Natural killer cell (primary cell): ENCODE measurements at regions not wholly inside any gene's neighbourhood (a gene's known extent, or its start where the extent isn't known, plus 50 kb on each side); places are given as distances from the start of the nearest gene placed in this dataset.

ENCODE experiments used
- ATAC-seq, 3 donors: fragments of 150-1000 bp in 2 of 3; fragments of 200-7000 bp in 1 of 3; cut with Tn5 transposase; 1 replicate in 1 of 3; 2 replicates in 2 of 3; pipeline ENCODE4 v1.10.0; 2021; ENCODE audit warnings: mild to moderate bottlenecking in 2 of 3, moderate library complexity in 2 of 3
- DNase-seq, 2 donors: peaks; one replicate each; pipeline versions ENCODE4 v3.0.0 to v3.0.0-alpha.2; 2013 to 2021; ENCODE audit warnings: mixed read lengths in 1 of 2
- H3K27ac ChIP-seq: one replicate; pipeline ENCODE4 v1.5.1; 2013; ENCODE audit warnings: mild to moderate bottlenecking, low read length
- H3K27me3 ChIP-seq: one replicate; pipeline ENCODE4 v1.6.1; 2013; ENCODE audit warnings: low read length; ENCODE audit not compliant: control insufficient read depth, insufficient read depth
- H3K36me3 ChIP-seq: one replicate; pipeline ENCODE4 v1.6.1; 2013; ENCODE audit warnings: low read length; ENCODE audit not compliant: control insufficient read depth, insufficient read depth
- H3K4me1 ChIP-seq: one replicate; pipeline ENCODE4 v1.6.1; 2013; ENCODE audit warnings: low read length; ENCODE audit not compliant: control insufficient read depth, insufficient read depth
- H3K4me3 ChIP-seq: one replicate; pipeline ENCODE4 v1.5.1; 2013; ENCODE audit warnings: low read length
- H3K9me3 ChIP-seq: one replicate; pipeline ENCODE4 v1.6.1; 2013; ENCODE audit warnings: low read length; ENCODE audit not compliant: control insufficient read depth, insufficient read depth
- H3K27ac Mint-ChIP-seq, 2 donors: one replicate each; pipeline ENCODE4 v1.8.0; 2022; ENCODE audit warnings: mild to moderate bottlenecking in 2 of 2, mixed read lengths in 2 of 2, moderate library complexity in 1 of 2
- H3K27me3 Mint-ChIP-seq, 2 donors: one replicate each; pipeline ENCODE4 v1.8.0; 2022; ENCODE audit warnings: low read depth in 2 of 2, mixed read lengths in 2 of 2
- H3K36me3 Mint-ChIP-seq: one replicate; pipeline ENCODE4 v1.8.0; 2022; ENCODE audit warnings: mixed read lengths
- H3K4me1 Mint-ChIP-seq, 2 donors: one replicate each; pipeline ENCODE4 v1.8.0; 2022; ENCODE audit warnings: mixed read lengths in 2 of 2
- H3K4me3 Mint-ChIP-seq: one replicate; pipeline ENCODE4 v1.8.0; 2022; ENCODE audit warnings: mild to moderate bottlenecking, moderate library complexity, mixed read lengths
- H3K9me3 Mint-ChIP-seq, 2 donors: one replicate each; pipeline ENCODE4 v1.8.0; 2022; ENCODE audit warnings: mixed read lengths in 2 of 2
- WGBS: methylation state at CpG from one replicate; pipeline ENCODE4 v1.1.7; 2013; ENCODE audit warnings: missing lambda C conversion rate; ENCODE audit not compliant: insufficient coverage; 5-methylcytosine and 5-hydroxymethylcytosine counted together
- intact Hi-C: fragments of 100-400 bp; cut with micrococcal nuclease; formaldehyde crosslinking; loops from one replicate; pipeline ENCODE4 v1.14.2; 2022
- TF ChIP-seq, protein P1 (sequence below): fragments of 200-600 bp; IDR thresholded peaks from one replicate; pipeline ENCODE4 v1.8.0; 2022; ENCODE audit warnings: antibody characterized with exemption

DNA sequence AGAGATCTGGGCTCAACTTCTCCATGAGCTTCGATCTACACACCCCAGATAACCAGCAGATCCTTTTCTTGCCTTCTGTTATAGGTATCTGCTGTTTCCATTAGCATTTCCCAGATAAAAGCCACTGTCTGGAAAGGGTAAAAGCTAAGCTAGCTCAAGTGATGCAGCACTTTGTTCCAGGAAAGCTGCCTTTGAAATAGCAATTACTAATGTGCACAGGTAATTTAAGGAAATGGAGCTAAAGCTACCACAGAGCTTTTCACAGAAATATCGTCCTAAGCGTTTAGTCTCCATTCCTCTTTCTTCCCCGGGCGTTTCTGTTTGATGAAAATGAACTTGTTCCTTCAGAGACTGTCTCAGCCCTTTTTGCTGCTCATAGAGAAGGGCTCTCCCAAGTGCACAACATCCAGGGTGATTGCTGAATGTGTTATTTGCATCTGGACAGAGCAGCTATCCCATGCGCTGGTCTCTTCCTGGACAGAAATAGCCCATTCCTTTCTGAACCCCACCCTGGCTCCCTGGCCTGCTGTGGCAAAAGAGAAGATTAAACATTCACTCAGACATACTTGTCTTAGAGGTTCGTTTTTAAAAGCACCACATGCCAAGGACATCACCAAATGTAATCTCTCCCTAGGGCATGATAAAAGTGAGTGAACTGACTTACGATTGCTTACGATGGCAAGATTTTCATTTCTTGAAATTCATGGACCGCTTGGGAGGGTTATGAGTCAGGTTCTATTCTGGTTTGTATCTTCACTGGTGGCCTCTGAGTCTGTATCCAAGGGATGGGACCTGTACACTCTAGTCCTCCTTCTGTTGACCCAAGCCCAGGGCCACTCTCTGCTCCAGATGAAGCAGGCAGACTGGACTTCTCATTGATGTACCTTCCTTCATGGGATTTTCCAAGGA, 429.1 kb upstream of the CDH4 start:
- Mint-ChIP-seq H3K9me3 (no peaks in the 10 kb centered on the region), H3K27me3 (peaks cover 7 to 31% of the 10 kb centered on the region in 2 donors), H3K4me1 (no peaks in the 10 kb centered on the region), H3K4me3 (no peak overlapping the region), H3K27ac (no peak overlapping the region), H3K36me3 (no peaks in the 10 kb centered on the region)
- Histone ChIP-seq H3K4me1 (no peaks in the 10 kb centered on the region), H3K27ac (no peak overlapping the region), H3K36me3 (no peaks in the 10 kb centered on the region), H3K4me3 (no peak overlapping the region), H3K9me3 (no peaks in the 10 kb centered on the region), H3K27me3 (no peaks in the 10 kb centered on the region)
- DNase-seq, result no peak
- intact Hi-C loops, result no loop called here
- no peak for ATAC-seq
- TF ChIP-seq, protein P1, sequence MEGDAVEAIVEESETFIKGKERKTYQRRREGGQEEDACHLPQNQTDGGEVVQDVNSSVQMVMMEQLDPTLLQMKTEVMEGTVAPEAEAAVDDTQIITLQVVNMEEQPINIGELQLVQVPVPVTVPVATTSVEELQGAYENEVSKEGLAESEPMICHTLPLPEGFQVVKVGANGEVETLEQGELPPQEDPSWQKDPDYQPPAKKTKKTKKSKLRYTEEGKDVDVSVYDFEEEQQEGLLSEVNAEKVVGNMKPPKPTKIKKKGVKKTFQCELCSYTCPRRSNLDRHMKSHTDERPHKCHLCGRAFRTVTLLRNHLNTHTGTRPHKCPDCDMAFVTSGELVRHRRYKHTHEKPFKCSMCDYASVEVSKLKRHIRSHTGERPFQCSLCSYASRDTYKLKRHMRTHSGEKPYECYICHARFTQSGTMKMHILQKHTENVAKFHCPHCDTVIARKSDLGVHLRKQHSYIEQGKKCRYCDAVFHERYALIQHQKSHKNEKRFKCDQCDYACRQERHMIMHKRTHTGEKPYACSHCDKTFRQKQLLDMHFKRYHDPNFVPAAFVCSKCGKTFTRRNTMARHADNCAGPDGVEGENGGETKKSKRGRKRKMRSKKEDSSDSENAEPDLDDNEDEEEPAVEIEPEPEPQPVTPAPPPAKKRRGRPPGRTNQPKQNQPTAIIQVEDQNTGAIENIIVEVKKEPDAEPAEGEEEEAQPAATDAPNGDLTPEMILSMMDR, result no peak
- WGBS, result 80% methylated on average over 8 of the region's 10 CpGs

- peaks cover 13 to 24% of the 10 kb centered on the region in 2 donors for H3K27me3 Mint-ChIP-seq
- TF ChIP-seq, protein P1, result no peak
- H3K4me3 Mint-ChIP-seq, result no peak overlapping the region
- Histone ChIP-seq H3K9me3 (no peaks in the 10 kb centered on the region), H3K27ac (no peak overlapping the region), H3K4me3 (no peak overlapping the region), H3K4me1 (no peaks in the 10 kb centered on the region), H3K36me3 (no peaks in the 10 kb centered on the region), H3K27me3 (no peaks in the 10 kb centered on the region)
- intact Hi-C loops, result no loop called here
- H3K27ac Mint-ChIP-seq, result no peak overlapping the region
- no peaks in the 10 kb centered on the region for H3K9me3 Mint-ChIP-seq
- no peaks in the 10 kb centered on the region for H3K36me3 Mint-ChIP-seq
- ATAC-seq (peak in 2 of 3 donors; percentile 32 to 47), DNase-seq (no peak)
- H3K4me1 Mint-ChIP-seq, result no peaks in the 10 kb centered on the region
- WGBS, result 51% methylated on average over 2 of the region's 2 CpGs
These were observed 416.2 kb upstream of the CDH4 start for GRCh38 chr20:60835876-60836275.

DNA sequence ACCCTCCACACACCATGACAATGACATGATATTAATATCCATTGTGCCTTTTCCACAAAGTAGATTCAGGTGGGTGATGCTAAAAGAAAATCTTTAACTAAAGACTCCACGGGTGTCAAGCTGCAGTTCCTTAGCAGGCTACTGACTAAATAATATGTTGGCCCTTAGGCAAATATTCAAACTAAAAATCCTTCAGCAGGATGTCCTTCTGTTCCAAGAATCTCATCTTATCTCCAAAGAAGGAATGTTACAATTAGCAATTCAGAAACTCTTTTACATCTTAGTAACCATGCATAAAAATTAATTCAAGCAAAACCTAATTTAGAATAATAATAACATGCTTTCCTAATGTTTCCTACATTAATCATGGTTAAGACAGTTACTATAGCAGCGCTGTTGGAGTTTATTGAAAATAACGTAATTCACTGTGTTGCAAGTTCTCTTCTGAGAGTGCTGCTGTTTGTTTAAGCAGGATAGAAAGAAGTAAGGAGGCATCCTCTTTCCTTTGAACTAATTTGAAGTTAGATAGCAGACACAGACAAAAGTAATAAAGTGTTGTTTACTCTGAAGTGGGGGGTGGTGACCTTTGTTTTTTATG, 414.8 kb upstream of the CDH4 start:
- Mint-ChIP-seq H3K27ac (no peak overlapping the region), H3K9me3 (no peaks in the 10 kb centered on the region), H3K4me3 (no peak overlapping the region), H3K4me1 (no peaks in the 10 kb centered on the region), H3K27me3 (peaks cover 8 to 15% of the 10 kb centered on the region in 2 donors), H3K36me3 (no peaks in the 10 kb centered on the region)
- 86% methylated on average over 3 of the region's 3 CpGs for WGBS
- Histone ChIP-seq H3K4me1 (no peaks in the 10 kb centered on the region), H3K4me3 (no peak overlapping the region), H3K27me3 (no peaks in the 10 kb centered on the region), H3K36me3 (no peaks in the 10 kb centered on the region), H3K9me3 (no peaks in the 10 kb centered on the region), H3K27ac (no peak overlapping the region)
- intact Hi-C loops, result no loop called here
- no peak for ATAC-seq
- TF ChIP-seq, protein P1, result no peak
- no peak for DNase-seq
